ENCODE measurements at regions not wholly inside any gene's neighbourhood (a gene's known extent, or its start where the extent isn't known, plus 50 kb on each side); places are given as distances from the start of the nearest gene placed in this dataset.

DNA sequence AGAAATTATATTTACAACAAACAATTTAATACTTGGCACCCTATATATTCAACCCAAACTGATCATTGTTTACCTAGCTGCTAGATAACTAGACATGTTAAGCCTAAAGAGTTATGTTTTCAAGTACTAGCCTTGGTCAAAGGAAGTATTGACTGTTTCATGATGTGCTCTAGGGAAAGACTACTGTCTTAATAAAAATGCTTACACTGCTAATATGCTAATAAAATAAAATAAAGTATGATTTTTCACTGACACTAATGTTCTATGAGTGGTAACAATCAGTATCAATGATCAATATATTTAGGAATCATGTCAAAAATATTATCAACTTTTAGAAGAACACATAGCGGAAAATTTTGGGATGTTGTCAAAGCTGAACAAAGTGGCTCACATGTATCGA is 225.5 kb downstream of the OSR1 start:
- no peak for FAIRE-seq

- no peak for FAIRE-seq
These were observed 226.6 kb downstream of the OSR1 start for GRCh38 chr2:19131871-19132270.

- no peak for FAIRE-seq
These were observed 230.3 kb downstream of the OSR1 start for GRCh38 chr2:19128148-19128547.

DNA sequence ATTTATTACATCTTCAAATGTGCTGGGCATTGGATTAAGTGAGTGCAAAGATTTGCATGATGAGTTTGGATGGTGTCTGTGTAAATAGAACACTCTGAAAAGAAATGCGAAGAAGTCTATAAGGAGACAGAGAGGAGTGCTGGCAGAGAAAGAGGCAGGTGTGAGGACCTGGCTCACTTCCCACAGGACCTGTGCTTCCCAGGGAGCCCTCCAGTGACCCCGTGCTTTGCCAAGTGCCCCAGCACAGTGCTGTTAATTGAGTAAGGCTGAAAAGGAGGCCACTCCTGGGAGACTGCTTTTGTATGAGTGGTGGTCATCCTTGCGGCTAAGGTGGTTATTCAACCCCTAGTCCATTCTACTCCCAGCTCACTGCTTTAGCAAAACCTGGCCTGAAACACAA is 230.8 kb downstream of the OSR1 start:
- FAIRE-seq = no peak

- no peak for FAIRE-seq
These were observed 232.3 kb downstream of the OSR1 start for GRCh38 chr2:19125901-19126680.

DNA sequence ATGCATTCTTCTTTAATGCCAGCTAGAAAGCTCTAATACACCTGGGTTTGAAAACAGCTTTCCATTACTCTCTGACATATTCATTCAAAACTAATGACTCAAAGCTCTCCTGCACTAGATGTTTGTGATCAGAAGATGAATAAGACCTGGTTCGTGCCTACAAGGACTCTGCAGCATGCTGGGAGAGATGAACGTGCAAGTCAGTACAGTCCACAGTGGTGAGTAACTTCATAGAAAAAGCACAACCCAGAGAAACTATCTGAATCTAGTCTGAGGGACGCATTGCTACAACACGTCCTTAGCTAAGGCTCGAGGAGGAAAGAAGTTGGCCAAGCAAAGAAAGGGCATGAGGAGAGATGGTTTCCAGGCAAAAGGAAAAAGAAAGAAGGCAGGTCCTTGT is 234.3 kb downstream of the OSR1 start:
- no peak for FAIRE-seq

DNA sequence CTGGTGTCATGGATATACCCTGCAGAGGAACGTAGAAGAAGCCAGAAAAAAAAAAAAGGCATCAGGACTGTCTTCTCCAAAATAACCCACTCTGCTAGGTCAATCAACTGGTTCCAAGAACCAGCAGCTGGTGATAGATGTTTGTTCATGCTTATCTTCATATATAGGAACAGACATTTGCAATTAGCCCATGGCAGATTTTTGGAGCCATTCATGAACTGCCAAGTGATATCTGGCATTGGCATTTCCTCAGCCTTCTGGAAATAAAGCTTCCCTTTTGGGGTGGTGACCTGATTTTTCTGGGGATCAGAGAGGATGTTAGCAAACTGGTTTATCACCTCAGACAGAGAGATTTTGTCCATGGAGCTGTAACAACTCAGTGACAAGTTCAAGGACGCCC is 234.9 kb downstream of the OSR1 start:
- no peak for FAIRE-seq

DNA sequence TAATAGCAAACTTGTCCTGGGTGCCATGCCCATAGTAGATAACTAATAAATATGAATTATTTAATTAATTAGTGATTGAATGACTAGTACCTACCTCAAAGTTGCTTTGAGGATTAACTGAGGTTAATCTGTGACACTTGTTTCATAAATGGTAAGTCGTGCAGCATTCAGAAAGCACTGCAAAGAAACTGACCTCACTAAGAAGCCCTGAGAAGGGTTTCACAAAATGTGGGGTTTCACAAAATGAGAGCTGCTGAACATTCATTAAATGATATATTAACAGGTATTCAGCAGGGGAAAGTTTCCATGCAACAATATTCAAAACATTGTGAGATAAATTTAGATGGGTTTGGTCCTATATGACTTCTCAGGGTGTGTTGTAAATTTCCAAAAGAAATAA is 236.2 kb downstream of the OSR1 start:
- no peak for FAIRE-seq

DNA sequence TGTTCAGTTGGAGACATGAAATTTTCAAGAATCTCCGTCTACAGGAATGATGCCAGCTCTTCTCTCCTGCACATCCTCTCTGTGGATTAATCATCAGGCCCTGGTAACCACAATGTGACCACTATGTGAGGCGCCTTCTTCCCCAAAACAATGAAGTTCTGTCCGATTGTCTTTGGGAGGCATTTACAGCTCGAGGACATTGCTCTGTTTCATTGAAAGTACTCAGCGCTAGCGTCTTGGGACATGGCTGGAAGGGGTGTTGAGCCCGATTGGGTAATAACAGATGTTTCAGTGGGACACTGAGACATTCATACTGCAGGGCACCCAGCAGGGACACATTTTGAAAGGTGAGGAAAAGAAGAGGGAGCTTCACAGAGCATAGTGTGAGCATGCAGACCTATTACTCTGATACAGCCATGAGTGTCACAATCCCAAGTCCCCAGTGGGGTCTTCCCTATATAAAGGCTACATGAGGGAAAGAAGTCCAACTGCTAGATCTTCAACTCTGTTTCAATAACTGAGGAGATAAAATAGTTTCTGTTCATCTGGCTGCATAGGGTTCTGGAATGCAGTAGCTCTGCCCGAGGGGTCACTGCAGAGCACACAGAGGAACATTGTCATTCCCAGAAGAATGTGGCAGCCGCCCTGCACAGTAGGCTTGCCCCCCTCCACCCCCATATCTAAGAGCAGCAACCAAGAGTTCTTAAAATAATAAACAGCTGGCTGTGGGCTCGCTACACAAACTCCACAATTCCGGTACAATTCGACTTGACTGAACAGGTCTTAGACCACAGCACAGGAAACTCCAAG is 237.3 kb downstream of the OSR1 start:
- no peak for FAIRE-seq

GRCh38 chr2:19120181-19120580 is 238.2 kb downstream of the OSR1 start:
- no peak for FAIRE-seq

- no peak for FAIRE-seq
These were observed 239.0 kb downstream of the OSR1 start for GRCh38 chr2:19119326-19120001.

DNA sequence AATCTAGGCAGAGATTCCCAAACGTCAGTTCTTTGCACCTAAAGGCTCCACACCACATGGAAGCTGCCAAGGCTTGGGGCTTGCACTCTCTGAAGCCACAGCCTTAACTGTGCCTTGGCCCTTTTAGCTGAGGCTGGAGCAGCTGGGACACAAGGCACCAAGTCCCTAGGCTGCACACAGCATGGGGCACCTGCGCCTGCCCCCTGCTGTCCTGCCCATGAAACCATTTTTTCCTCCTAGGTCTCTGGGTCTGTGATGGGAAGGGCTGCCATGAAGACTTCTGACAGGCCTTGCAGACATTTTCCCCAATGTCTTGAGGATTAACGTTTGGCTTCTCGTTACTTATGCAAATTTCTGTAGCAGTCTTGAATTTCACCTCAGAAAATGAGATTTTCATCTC is 241.5 kb downstream of the OSR1 start:
- no peak for FAIRE-seq

- FAIRE-seq = no peak
These were observed 243.6 kb downstream of the OSR1 start for GRCh38 chr2:19114754-19115231.

GRCh38 chr2:19114126-19114525 is 244.3 kb downstream of the OSR1 start:
- no peak for FAIRE-seq

DNA sequence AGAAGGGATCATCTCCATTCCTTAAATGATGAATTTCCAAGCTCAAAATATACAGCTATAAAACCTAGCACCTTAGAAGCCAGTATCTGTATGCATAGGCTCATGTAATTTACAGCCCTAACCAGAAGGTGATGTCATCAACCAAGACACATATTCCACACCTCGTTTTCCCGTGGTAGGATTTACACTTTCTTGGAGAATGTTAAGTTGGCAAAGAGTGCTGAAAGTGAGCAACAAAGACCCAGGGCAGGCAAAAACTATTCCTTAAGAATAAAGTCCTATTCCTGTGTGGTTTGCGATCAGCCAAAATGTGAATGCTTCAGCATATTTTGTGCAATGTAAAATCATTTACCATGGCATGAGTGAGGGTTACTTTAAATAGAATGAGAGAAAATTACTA is 247.1 kb downstream of the OSR1 start:
- FAIRE-seq = no peak

- no peak for FAIRE-seq
These were observed 248.9 kb downstream of the OSR1 start for GRCh38 chr2:19109518-19109917.

DNA sequence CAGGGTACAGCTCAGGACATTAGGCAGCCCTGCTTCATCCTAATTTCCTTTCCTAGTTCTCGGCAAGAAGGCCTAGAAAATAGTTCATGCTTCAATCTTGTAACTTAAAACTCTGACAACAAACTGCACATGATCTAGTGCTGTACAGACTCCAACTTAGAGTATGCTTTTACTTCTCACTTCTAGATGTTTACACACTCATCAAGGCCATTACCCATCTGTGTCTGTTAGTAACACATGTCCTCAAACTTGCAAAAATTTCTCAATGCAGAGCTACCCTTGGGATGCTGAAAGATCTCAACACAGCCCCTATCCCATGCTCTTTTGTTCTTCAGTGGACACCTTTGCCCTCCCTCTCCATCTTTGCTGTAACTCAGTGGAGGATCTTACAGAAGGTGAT is 252.0 kb downstream of the OSR1 start:
- FAIRE-seq = no peak

DNA sequence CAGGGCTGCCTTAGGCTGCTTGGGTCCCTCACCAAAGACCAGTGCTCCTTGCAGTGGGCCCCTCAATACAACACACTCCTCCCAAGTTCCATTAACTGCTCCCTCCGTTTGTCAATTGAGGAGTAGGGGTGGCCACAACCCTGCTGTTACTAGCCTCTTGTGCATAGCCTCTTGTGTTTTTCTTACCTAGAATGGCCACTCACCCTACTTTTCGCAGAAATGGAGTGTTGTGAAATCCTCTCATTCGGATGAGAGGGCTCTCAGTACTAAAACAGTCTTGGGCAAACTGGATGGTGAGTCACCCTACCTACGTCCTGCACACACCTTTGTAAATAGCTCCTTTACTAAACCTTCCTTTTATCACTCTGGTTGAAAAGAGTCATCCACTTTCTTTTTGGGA is 253.9 kb downstream of the OSR1 start:
- FAIRE-seq = no peak

DNA sequence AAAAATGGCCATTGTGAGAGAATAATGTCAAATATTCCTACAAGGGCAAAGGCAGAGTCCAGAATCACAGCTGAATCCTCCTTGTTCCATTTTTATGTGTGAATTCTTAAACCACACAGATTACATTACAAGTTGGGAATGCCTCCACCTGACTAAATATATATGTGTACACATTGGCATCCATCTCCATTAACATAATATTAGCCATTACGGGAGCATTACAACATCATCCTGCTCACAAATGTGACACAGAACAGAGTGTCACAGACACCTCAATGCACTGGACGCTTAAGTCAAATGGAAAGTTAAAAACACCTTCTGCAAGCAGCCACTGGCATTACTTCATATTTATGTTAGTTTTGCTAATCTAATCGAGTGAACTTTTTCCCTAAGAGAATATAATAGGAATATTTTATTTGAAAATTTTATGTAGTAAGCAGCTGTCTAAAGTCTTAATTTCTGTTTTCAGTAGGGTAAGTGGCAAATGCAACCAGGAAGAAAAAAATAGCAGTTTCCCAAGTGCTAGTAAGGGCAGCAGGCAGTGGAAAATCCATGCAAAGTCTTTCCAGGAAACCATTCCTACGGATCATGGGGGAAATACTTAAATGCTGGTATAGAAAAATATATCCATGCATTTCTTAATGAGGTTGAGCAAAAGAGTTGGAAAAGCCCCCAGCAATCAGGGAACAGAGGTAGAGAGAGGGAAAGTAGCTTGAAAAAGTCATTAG is 255.6 kb downstream of the OSR1 start:
- FAIRE-seq = no peak

DNA sequence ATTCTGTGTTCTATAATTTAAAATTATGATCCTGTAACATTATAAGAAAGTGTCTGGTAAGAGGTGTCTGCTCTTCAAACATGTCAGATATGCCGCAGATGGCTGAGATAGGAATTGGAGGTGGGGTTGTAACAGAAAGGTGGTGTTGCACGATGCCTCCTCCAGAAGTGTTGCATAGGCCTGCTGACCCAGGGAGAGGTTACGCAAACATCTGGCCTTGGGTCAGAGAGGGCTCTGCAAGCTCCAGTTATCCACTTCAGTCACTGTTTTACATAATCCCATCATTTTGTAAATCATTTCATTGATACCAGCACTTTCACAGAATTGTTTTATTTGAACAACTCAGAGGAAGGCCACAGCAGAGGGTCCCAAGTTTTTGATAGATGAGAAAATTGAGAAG is 256.5 kb downstream of the OSR1 start:
- FAIRE-seq = no peak

- FAIRE-seq = no peak
These were observed 257.9 kb downstream of the OSR1 start for GRCh38 chr2:19100570-19100969.

GRCh38 chr2:19099181-19099580 is 259.2 kb downstream of the OSR1 start:
- FAIRE-seq = no peak
